HCT116 (cell line): ENCODE measurements at regions not wholly inside any gene's neighbourhood (a gene's known extent, or its start where the extent isn't known, plus 50 kb on each side); places are given as distances from the start of the nearest gene placed in this dataset.

Experiments used
- POLR2A ChIP-seq: IDR thresholded peaks from 2 replicates; pipeline ENCODE4 v1.7.0; 2011; ENCODE audit warnings: borderline replicate concordance; ENCODE audit not compliant: insufficient read depth, insufficient read length; ENCODE audit errors: extremely low read depth
- TF ChIP-seq, protein P1 (sequence below), 3 experiments: fragments of 200-600 bp in 1 of 3; sonication (generic) in 1 of 3; IDR thresholded peaks in 2 of 3; conservative IDR thresholded peaks in 1 of 3; 2 replicates each; pipeline ENCODE4 v1.5.1; 2012 to 2017; ENCODE audit warnings: low read depth in 2 of 3, low read length in 2 of 3, antibody characterized with exemption in 1 of 3, borderline replicate concordance in 1 of 3, control low read depth in 1 of 3, mild to moderate bottlenecking in 1 of 3, mixed read lengths in 1 of 3, mixed run types in 1 of 3, moderate library complexity in 1 of 3; ENCODE audit not compliant: insufficient read depth in 1 of 3

- TF ChIP-seq, protein P1, sequence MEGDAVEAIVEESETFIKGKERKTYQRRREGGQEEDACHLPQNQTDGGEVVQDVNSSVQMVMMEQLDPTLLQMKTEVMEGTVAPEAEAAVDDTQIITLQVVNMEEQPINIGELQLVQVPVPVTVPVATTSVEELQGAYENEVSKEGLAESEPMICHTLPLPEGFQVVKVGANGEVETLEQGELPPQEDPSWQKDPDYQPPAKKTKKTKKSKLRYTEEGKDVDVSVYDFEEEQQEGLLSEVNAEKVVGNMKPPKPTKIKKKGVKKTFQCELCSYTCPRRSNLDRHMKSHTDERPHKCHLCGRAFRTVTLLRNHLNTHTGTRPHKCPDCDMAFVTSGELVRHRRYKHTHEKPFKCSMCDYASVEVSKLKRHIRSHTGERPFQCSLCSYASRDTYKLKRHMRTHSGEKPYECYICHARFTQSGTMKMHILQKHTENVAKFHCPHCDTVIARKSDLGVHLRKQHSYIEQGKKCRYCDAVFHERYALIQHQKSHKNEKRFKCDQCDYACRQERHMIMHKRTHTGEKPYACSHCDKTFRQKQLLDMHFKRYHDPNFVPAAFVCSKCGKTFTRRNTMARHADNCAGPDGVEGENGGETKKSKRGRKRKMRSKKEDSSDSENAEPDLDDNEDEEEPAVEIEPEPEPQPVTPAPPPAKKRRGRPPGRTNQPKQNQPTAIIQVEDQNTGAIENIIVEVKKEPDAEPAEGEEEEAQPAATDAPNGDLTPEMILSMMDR (IDR thresholded peaks at IDR 0.05 in 2 of 3, conservative IDR thresholded peaks at IDR 0.05 in 1 of 3; ENCODE audit: borderline replicate concordance in 1 of 3, insufficient read depth in 1 of 3, low read depth in 2 of 3, low read length in 2 of 3): no peak
- TF ChIP-seq POLR2A: no peak
These were observed 458.3 kb upstream of the MAP3K7 start for GRCh38 chr6:91045161-91045560.
